Uterus (tissue), 3 donors: ENCODE measurements at regions not wholly inside any gene's neighbourhood (a gene's known extent, or its start where the extent isn't known, plus 50 kb on each side); places are given as distances from the start of the nearest gene placed in this dataset.

ENCODE experiments used
- DNase-seq, 2 donors: peaks; one replicate each; pipeline ENCODE4 v3.0.0-alpha.2; 2019 to 2020
- H3K27ac ChIP-seq, 2 donors: fragments of 200-600 bp; sonication (generic); 1 replicate in 1 of 2; 2 replicates in 1 of 2; pipeline ENCODE4 v1.5.1; 2016 to 2018
- H3K27me3 ChIP-seq, 2 donors: fragments of 200-600 bp; sonication (generic); one replicate each; pipeline ENCODE4 v1.5.1; 2018 to 2019; ENCODE audit warnings: control low read depth in 1 of 2
- H3K36me3 ChIP-seq, 2 donors: fragments of 200-600 bp; sonication (generic); one replicate each; pipeline ENCODE4 v1.5.1; 2019; ENCODE audit warnings: control low read depth in 1 of 2
- H3K4me1 ChIP-seq, 2 donors: fragments of 200-600 bp; sonication (generic); one replicate each; pipeline ENCODE4 v1.5.1; 2018 to 2019; ENCODE audit warnings: control low read depth in 1 of 2
- H3K4me3 ChIP-seq, 2 donors: fragments of 200-600 bp; sonication (generic); 1 replicate in 1 of 2; 2 replicates in 1 of 2; pipeline ENCODE4 v1.5.1; 2018 to 2019; ENCODE audit warnings: mild to moderate bottlenecking in 1 of 2
- H3K9me3 ChIP-seq, 2 donors: fragments of 200-600 bp; sonication (generic); one replicate each; pipeline ENCODE4 v1.5.1; 2019; ENCODE audit warnings: control low read depth in 1 of 2
- POLR2A ChIP-seq, 2 donors: fragments of 450-650 bp; IDR thresholded peaks; one replicate each; pipeline ENCODE4 v1.6.1; 2016; ENCODE audit warnings: antibody characterized with exemption in 2 of 2, mild to moderate bottlenecking in 1 of 2, moderate library complexity in 1 of 2
- intact Hi-C: fragments of 100-400 bp; cut with DNase I; formaldehyde crosslinking; loops from one replicate; pipeline ENCODE4 v1.15.1; 2023; ENCODE audit warnings: low total_unique reads
- TF ChIP-seq, protein P1 (sequence below), 4 experiments: fragments of 200-600 bp in 2 of 4; fragments of 450-650 bp in 2 of 4; sonication (generic) in 2 of 4; IDR thresholded peaks; one replicate each; pipeline ENCODE4 v1.5.1; 2016 to 2019; ENCODE audit warnings: antibody characterized with exemption in 4 of 4, mild to moderate bottlenecking in 2 of 4, moderate library complexity in 1 of 4
- donor health status: DM: yes; HTN: yes; CAD: no.

DNA sequence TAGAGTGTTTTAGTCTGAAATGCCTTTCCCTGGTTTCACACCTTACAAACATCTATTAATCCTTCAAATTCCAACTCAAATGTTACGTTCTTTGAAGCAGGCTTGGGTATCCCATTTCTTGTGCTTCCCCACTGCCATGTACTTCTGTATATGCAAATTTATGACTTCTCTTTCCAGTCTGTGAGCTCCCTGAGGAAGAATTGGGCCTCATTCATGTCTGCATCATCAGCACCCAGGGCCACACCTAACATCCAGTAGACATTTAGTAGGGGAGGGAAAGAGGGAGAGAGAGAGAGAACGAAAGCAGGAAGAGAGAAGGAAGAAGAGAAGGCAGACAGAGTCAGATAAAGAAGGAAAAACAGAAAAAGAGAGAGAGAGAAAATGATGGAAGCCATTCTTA, 53.3 kb upstream of the KY start:
- H3K27ac ChIP-seq: no peak overlapping the region
- no peak overlapping the region for H3K4me3 ChIP-seq
- H3K27me3 ChIP-seq: no peaks in the 10 kb centered on the region
- TF ChIP-seq, protein P1, sequence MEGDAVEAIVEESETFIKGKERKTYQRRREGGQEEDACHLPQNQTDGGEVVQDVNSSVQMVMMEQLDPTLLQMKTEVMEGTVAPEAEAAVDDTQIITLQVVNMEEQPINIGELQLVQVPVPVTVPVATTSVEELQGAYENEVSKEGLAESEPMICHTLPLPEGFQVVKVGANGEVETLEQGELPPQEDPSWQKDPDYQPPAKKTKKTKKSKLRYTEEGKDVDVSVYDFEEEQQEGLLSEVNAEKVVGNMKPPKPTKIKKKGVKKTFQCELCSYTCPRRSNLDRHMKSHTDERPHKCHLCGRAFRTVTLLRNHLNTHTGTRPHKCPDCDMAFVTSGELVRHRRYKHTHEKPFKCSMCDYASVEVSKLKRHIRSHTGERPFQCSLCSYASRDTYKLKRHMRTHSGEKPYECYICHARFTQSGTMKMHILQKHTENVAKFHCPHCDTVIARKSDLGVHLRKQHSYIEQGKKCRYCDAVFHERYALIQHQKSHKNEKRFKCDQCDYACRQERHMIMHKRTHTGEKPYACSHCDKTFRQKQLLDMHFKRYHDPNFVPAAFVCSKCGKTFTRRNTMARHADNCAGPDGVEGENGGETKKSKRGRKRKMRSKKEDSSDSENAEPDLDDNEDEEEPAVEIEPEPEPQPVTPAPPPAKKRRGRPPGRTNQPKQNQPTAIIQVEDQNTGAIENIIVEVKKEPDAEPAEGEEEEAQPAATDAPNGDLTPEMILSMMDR (IDR thresholded peaks at IDR 0.05): no peak
- TF ChIP-seq POLR2A (IDR thresholded peaks at IDR 0.05): no peak
- intact Hi-C loops: no loop called here
- H3K36me3 ChIP-seq: no peaks in the 10 kb centered on the region
- DNase-seq: no peak
- no peaks in the 10 kb centered on the region for H3K4me1 ChIP-seq
- H3K9me3 ChIP-seq: no peaks in the 10 kb centered on the region

- Histone ChIP-seq H3K4me1 (no peaks in the 10 kb centered on the region), H3K27ac (no peak overlapping the region), H3K27me3 (no peaks in the 10 kb centered on the region), H3K36me3 (no peaks in the 10 kb centered on the region), H3K4me3 (no peak overlapping the region), H3K9me3 (no peaks in the 10 kb centered on the region)
- DNase-seq: no peak
- intact Hi-C loops: no loop called here
- no peak for TF ChIP-seq POLR2A (IDR thresholded peaks at IDR 0.05)
- TF ChIP-seq, protein P1 (IDR thresholded peaks at IDR 0.05): no peak
Observed at GRCh38 chr3:134704556-134704955, 53.7 kb upstream of the KY start.

- H3K4me1 ChIP-seq: no peaks in the 10 kb centered on the region
- no peak for DNase-seq
- intact Hi-C loops: no loop called here
- no peaks in the 10 kb centered on the region for H3K27me3 ChIP-seq
- no peak overlapping the region for H3K4me3 ChIP-seq
- H3K27ac ChIP-seq: no peak overlapping the region
- TF ChIP-seq POLR2A (IDR thresholded peaks at IDR 0.05): no peak
- TF ChIP-seq, protein P1 (IDR thresholded peaks at IDR 0.05): no peak
- H3K9me3 ChIP-seq: no peaks in the 10 kb centered on the region
- H3K36me3 ChIP-seq: no peaks in the 10 kb centered on the region
Observed at GRCh38 chr3:134707908-134708597, 57.2 kb upstream of the KY start.

GRCh38 chr3:134708671-134709070, 57.8 kb upstream of the KY start:
- Histone ChIP-seq H3K4me3 (no peak overlapping the region), H3K27ac (no peak overlapping the region), H3K36me3 (no peaks in the 10 kb centered on the region), H3K9me3 (no peaks in the 10 kb centered on the region), H3K4me1 (no peaks in the 10 kb centered on the region), H3K27me3 (no peaks in the 10 kb centered on the region)
- no peak for TF ChIP-seq POLR2A (IDR thresholded peaks at IDR 0.05)
- TF ChIP-seq, protein P1 (IDR thresholded peaks at IDR 0.05): no peak
- DNase-seq: no peak
- intact Hi-C loops: no loop called here

DNA sequence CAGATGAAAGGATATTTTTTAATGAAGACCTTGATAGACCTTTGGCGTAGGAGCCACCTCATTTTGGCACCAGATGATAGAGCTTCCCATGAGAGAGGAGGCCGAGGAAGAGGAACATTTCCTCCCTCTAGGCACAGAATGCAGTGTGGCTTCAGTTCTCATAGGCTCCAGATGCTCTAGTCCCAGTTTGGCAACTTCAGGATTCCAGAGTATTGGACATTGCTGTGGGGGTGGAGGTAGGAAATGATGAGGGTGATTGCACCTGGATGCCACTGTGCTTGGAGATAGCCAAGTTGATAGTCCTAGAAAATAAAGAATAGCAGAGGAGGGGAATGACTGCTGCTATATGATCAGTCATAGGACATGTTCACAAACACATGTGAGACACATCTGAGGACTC, 58.3 kb upstream of the KY start:
- Histone ChIP-seq H3K36me3 (no peaks in the 10 kb centered on the region), H3K9me3 (no peaks in the 10 kb centered on the region), H3K4me3 (no peak overlapping the region), H3K4me1 (no peaks in the 10 kb centered on the region), H3K27me3 (no peaks in the 10 kb centered on the region), H3K27ac (no peak overlapping the region)
- intact Hi-C loops: no loop called here
- no peak for TF ChIP-seq POLR2A (IDR thresholded peaks at IDR 0.05)
- TF ChIP-seq, protein P1 (IDR thresholded peaks at IDR 0.05): no peak
- no peak for DNase-seq
